HG03460 (cell line): ENCODE measurements at regions not wholly inside any gene's neighbourhood (a gene's known extent, or its start where the extent isn't known, plus 50 kb on each side); places are given as distances from the start of the nearest gene placed in this dataset.

Source experiments
- ATAC-seq: cut with Tn5 transposase; IDR thresholded peaks from one replicate; pipeline ENCODE4 v1.9.1; 2021; ENCODE audit not compliant: unreplicated experiment

DNA sequence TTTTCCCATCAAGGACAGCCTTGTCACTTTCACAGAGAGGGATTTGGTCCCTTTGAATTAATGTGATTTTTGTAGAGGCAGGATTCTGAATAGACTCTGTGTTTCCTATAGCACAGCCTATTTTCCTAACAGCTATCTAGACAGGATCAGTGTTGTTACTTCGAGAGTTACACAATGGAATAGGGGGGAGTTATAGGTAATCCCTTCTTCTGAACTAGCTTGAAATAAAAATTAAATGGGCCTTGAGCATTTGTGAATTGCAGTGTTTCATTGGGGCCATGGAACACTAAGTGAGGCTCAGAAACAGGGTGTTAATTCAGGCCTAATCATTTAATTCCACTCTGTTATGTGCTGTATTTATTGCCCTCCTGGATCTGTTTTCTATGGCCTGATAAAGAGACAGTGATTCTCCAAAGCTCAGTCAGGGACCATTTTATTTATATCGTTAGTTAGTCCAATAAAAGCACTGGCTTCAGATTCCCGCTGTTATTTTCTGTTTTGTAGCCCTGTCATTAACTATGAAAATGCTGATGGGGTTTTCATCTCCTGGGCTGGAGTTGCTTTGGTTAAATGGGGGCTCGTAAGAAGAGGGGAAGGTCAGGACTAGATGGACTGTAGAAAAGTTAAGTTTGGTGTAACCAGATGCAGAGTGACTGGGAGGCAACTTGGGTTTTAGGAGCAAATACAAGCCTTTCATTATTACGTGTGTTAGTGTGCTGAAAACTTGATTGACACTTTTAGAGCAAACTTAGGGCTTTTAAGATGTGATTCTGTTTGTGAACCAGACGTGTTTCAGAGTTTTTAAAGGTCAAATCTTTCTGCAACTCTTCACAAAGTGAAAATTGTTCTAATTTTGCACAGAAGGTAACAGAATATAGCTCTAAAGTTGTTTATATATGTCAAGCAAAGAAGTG, 461.0 kb upstream of the HNRNPA3 start:
- no peak for ATAC-seq

DNA sequence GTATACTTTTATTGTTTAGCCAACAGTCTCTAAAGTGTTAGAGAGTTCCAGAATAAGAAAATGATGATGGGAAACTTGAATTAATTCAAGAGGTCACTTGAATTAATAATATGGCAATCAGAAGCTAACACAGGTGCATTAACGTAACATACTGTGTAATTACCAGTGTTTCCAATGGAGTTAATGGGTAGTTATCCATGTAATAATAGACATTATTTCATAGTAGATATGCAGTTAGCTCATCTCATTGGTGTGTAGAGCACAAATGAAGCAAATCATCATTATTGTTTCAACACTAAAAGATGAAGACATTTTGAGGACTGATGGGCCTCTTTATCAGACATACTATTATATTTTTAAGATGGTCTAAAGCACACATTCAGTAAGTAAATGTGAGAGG, 460.3 kb upstream of the HNRNPA3 start:
- ATAC-seq = no peak

DNA sequence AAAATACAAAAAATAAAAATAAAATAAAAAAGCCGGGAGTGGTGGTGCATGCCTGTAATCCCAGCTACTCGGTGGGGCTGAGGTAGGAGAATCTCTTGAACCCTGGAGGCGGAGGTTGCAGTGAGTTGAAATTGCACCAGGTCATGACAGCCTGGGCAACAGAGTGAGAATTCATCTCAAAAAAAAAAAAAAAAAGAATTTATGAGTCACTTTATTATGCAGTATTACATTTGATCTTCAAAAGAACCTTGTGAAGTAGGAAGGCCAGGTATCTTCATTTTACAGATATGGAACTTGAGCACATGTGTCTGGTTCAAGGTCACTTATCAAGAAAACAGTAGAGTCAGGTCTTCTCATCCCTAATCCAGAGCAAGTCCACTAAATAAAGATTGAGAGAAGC, 459.4 kb upstream of the HNRNPA3 start:
- no peak for ATAC-seq

DNA sequence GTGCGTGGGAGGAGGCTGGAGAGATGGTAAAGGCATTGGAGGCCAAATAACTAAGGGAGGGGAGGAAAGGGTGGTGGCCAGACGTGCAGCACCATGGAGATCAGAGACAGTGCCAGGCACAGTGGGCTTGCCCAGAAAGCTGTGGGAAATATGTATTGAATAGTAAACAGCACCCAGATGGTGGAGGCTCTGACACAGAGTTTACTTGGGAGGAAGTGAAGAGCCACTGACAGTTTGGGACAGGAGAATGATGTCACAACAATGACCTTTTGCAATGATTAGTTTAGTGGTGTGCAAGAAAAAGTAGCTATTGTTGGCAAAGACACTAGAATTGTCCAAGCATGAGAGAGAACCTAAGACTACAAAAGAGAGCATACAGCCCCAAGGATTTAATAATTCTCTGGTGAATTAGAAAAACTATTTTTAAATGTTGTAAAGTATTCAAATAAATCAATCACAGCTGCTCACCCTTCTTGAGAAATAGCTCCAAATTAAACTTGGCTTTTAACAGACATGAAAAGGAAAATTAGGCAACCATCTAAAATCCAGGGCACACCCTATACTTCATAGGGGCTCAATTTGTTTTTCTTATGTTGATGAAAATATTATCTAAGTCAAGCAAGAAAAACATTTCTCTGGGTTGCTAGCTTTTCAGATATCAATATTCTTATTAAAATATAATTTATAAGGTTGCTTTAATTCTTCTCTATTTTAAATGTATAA, 458.7 kb upstream of the HNRNPA3 start:
- ATAC-seq = no peak

DNA sequence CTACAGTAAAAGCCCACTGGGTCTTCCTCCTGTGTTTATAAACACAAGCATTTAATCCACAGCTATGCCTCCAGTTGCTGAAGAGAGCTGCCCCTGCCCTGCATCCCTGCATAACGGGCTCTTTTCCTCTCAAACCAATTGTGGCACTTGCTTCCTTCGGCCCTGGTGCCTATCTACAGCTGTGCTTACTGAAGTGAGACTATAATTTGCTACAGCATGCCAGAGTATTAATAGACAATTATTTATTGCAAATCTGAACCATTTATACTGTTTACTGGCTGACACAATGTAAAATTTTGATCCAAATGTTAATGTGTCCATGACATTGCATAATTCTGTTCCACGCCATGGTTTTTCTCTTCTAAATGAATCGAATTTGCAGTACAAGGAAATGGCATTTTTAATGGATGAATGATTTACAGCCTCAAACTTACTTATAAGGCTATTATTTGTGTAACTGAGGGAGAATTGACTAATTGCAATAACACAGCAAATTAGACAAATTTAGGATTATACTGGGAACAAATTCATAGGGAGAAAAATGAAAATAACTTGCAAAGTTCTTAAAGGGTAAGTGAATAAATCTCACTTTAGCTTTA, 457.0 kb upstream of the HNRNPA3 start:
- ATAC-seq = no peak

DNA sequence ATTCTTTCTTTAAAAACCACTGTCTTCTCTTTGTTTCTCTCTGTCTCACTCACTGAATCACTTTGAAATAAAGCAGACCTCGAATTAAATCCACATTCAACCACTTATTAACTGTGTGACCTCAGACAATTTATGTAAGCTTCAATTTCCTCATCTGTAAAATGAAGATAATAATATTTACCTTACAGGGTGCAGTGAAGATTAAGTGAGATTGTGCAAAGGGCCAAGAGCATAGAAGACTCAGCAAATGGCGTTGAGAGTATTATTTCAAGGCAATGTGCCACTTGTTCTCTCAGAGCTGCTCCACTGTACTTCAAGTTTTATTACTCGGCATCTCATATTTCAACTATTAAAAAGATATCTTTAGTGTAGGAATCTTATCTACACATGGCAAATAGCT, 454.2 kb upstream of the HNRNPA3 start:
- ATAC-seq = no peak

DNA sequence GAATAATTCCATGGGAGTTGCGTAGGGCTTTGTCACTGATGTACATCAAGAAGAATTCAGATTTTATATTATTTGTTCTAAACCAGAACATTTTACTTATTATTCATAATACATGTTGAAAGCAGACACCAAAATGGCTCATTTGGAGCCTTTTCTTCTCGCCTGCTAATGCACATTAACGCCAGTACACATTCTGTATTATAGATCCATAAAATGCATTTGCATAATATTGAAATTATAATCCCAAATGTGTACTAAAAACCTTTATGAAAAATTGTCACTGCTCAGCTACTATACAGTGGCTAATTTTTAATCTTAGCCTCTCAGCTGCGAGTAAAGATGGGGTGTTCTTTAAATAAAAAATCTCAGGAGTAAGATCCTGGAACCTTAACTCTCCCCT, 452.2 kb upstream of the HNRNPA3 start:
- ATAC-seq = no peak

DNA sequence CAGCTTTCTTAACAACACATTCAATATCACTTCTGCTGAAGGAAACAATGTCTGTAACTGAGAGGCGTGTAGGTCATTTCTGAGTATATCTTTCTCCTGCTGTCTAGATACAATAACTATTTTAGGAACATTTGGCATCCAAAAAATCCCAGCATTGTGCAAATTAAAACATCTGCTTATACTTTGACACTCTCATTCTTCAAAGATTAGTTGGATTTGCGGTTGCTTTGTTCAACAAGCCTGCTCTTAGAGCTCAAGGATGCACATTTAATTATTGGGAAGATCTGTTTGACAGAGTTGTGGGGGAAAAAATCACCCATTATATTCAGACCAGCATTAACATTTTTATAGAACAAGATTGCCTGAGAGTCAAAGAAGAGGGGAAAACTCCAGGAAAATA, 449.5 kb upstream of the HNRNPA3 start:
- no peak for ATAC-seq

DNA sequence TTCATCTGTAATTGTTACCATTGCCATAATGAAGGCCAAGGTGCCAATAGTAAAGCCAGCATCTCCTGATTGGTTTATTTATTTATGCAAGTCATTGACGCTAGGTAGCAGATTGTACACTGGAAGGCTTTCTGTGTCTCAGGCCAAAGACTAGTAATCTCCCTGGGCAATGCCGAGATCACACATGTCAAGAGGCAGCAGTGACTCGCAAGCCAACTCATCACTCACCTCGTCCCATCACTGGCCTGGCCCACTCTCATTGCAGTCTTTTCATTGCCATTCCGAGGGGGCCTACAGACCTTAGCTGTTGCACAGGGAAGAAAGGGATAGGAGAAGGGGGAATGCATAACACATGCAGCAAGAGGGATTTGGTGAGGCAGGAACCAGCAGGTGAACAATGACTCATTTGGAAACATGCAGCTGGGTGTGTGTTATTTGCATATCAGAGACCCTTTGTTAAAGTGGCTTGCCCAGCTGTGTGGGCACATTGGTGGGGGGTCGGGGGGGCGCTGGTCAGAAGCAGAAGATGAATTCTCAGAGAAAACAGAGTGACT, 448.7 kb upstream of the HNRNPA3 start:
- peak; percentile 61 for ATAC-seq

DNA sequence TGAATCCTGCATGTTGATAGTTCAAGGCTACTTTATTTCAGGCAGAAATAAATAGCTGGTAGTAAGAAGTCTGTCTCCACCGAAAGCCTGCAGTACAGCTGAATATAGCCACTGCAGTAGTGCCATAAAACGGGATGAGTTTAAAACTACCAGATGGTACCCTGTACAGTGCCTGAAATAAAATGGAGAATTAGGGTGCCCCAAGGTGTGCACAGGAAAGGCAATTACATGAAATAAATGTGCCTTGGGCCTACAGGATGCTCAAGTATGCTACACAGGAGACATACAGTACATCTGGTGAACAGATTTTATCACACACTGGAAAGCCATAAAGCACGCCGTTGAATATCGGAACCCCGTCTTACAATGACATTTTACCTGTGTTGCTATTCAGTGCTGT, 447.7 kb upstream of the HNRNPA3 start:
- ATAC-seq = no peak

DNA sequence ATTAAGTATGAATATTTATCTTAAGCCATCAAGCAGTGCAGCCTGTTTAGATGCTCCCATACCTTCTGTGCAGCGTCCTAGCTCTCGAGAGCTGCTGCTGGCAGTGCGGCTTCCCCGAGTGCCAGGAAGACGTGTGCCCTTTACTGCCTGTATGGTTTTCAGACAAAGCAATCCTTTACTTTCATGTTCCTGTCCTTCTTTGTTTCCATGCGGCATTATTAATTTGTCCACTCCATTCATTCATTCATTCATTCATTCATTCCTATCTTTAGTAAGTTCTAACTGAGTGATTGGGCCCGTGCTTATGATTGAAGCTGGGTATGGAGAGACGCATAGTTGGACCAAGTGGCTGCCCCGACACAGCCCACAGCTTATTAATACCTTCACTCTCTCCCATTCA, 446.6 kb upstream of the HNRNPA3 start:
- ATAC-seq = no peak

DNA sequence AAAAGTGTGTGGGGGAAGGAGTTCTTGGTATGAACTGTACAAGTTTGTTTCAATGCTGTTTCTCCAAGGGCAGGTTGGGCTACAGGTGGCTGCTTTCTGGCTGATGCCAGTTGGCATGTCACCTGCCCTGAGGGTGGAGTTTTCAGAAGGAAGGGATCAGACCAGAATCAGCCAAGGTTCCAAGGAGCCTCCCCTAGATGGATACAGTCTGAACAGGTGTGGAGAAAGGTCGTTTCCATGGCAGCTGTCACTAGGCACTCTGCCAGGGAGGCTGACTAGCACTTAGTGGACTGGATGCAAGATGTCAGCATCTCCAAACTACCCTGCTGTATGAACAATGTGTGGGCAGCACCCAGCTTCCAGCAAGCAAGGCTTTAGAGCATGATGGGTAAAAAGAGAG, 444.4 kb upstream of the HNRNPA3 start:
- ATAC-seq = no peak

DNA sequence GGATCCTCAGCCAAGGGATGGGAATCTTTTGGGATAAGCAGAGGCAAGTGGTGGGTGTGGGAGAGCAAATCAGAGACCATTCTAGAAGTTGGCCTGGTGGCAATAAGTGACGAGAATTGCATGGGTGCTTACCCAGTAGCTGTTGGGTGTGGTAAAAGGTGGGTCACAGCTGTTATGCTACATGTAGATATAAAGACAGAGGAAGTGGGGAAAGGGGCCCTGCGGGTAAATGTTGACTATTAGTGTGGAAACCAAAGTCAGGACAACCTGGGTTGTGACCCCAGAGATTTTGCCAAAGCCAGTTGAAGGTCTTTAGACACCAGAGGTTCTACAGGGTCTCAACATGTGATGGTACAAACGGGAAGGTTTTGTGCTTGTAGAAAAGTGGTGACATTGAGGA, 443.6 kb upstream of the HNRNPA3 start:
- ATAC-seq = no peak

DNA sequence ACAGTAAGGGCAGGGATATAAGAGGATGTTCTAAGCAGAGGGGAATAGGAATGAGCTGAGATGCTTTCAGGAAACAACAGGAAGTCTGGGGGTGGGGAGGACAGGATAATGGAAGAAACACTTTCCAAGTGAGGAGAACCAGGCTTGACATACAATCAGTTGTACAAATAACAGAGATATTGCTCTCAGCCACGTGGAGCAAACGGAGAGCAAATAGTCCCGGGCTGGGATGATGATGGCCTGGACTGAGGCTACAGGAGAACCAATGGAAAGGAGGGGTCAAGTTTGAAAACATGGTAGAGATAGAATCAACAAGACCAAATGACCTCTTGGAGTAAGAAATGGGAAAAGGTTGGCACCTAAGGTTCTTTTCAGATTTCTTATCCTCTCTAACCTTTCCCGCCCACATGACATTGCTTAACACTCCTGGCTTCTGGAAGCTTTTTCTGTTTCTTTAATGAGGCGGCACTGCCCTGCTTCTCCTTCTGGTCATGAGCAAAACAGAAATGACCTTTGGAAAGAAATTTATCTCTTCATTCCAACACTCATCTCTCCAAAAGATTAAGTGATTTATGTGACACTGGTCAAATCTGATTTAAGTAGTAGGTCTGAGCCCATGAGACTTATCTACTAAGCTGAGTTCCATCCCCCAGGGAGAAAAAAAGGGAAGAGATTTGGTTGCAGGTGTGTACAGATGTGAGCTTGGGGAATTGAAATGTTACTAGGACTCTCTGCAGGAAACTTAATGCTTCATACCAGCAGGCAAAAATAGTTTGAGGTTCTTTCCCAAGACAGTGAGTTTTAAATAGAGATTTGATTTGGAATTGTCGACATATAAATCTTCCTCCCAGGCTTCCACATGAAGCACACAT, 442.9 kb upstream of the HNRNPA3 start:
- ATAC-seq = no peak

DNA sequence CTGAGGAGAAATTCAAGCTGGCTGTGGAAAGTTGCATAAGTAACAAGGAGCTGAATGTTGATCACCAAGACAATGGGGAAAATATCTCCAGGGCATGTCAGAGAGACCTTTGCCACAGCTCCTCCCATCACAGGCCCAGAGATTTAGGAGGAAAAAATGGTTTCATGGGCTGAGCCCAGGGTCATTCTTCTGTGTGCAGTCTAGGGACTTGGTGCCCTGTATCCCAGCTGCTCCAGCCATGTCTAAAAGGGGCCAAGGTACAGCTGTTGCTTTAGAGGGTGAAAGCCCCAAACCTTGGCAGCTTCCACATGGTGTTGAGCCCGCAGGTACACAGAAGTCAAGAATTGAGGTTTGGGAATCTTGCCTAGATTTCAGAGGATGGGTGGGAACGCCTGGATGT, 439.8 kb upstream of the HNRNPA3 start:
- ATAC-seq = no peak

DNA sequence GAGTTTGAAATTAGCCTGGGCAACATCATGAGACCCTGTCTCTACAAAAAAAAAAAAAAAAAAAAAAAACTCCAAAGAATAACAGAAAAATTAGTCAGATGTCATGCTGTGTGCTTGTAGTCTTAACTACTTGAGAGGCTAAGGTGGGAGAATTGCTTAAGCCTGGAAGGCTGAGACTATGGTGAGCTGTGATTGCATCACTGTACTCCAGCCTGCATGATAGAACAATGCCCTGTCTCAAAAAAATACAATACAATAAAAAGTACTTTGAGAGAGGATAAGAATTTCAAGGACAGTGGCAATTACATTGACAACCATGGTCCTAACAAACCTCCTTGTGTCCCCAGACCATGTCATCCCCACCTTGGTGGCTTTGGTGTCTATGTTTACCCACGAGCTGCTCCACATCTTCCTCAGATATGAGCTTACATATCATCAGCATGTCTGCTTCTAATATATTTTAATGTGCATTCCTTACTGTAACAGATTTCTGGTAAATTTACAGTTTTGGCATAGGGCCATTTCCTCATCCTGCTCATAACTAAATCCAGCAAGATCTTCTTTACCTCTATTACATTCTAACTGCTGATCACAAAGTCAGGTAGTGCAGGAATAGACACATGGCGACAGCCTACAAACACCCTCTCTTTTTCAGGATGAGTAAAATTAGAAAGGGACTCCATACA, 437.7 kb upstream of the HNRNPA3 start:
- no peak for ATAC-seq

DNA sequence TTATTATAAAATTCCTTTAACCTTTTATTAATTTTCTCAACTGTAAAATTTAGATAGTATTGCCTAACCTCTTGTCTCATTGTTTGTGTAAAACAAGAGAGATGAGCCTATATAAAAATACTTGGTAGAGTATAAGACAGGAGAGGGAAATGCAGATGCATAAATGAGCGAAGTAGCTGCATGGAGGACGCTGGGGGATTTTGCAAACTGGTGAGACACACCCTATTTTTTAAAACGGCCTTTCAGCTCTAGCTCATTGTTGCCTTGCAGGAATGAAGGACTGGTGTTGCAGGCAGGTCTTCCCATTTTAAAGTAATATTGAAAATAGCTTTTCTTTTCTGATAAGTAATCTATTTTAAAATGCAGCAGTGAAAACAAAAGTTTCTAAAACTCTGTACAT, 435.3 kb upstream of the HNRNPA3 start:
- no peak for ATAC-seq

DNA sequence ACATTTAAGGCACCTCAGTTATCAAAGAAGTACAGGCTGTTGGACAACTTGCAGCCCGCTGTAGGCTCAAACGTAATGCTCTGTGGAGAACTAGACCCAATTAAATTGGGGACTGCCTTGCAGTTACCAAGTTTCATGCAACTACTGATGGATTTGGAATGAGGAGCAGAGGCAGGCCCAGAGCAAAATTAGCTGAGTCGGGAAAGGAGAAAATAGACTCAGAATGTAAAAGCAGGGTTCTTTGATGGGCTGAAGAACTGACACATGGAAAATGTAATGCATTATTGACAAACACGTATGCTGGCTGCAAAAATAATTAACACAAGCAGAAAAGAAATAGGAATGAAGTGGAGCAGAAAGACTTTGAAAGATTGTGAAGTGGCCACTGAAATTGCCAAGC, 432.7 kb upstream of the HNRNPA3 start:
- no peak for ATAC-seq

DNA sequence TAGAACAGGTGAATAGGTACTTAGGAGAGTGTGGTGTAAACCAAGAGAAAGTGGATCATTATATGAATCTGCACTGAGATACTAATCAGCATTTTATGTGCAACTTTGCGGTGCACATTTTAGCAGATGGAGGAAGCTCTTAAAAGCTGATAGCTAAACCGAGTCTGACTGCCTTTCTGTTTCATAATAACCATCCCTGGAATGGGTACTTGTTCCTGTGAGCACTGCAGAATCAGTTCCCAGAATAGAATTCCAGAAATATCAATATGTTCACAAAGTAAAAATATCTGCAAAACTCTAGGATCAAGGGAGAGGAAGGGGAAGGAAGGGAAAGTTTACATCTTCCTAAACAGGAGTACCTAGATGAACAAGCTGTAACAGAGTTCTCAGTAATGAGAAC, 432.2 kb upstream of the HNRNPA3 start:
- ATAC-seq = no peak

DNA sequence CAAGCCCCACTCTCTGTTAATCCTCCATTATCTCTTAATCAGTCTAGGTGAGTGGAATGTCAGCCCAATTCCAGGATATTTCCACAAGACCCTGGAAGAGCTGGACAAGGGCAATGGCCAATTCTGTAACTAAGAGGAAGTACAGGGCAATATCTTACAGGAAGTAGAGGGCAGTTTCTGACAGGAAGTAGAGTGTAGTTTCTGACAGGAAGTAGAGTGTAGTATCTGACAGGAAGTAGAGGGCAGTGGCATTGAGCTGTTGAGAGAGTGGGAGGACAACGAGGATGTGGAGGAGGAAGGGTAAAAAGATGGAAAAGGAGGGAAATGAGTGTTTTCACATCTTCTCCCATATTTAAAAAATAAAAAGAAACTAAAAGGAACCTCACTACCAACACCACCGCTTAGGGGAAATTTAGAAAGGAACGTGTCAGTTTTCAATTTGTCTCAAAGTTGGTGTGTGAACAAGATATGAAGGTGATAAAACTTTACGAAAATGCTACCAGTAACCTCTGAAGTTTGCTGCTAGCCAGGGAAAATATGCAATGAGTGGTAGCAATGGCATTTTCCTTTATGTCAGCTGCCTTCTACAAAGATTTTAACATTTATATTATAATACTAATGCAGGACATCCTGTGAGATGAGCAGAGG, 430.9 kb upstream of the HNRNPA3 start:
- ATAC-seq = no peak
